DMS153 treated with DMSO at 0.1 percent for 48 hours (cell line): ENCODE measurements at regions not wholly inside any gene's neighbourhood (a gene's known extent, or its start where the extent isn't known, plus 50 kb on each side); places are given as distances from the start of the nearest gene placed in this dataset.

Source experiments
- DNase-seq: peaks from one replicate; lab custom pipeline; 2025; ENCODE audit not compliant: unreplicated experiment; lab: John Stamatoyannopoulos, UW

DNA sequence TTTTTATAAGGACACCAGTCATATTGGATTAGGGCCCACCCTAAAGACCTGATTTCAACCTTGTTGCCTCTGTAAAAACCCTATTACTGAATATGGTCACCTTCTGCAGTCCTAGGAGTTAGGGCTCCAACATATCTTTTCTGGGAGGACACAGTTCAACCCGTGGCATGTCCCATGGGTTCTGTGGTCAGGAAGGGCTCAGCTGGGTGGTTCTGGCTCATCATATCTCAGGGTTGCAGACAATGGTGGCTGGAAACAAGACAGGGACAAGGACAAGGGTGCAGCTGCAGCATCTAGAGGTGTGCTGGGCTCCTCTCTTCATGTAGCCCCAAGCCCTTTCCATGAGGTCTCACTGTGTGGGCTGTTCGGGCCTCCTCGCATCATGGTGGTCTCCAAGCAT lies 63.1 kb upstream of the FOXF1 start:
- no peak for DNase-seq

DNA sequence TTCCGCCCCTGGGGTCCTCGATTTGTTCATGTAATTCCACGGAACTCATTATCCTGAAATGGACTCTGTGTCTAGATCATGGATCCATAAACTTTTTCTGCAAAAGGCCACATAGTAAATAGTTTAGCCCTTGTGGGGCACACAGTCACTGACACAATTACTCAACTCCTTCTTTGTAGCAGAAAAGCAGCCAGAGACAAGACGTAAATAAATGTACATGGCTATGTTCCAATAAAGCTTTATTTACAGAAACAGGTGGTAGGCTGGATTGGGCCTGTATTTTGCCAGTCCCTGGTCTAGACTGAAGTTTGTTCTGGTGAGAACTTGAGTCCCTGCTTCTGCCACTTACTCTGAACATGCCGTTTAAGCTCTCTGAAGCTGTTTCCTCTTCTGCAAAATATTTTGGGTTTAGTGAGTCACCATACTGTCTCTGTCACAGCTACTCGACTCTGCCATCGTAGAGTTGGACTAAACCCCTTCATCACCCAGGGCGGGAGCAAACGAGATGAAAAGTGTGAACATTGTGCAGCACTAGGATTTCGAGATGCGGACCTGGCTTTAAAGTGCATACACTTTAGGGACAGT lies 61.9 kb upstream of the FOXF1 start:
- DNase-seq: no peak

DNA sequence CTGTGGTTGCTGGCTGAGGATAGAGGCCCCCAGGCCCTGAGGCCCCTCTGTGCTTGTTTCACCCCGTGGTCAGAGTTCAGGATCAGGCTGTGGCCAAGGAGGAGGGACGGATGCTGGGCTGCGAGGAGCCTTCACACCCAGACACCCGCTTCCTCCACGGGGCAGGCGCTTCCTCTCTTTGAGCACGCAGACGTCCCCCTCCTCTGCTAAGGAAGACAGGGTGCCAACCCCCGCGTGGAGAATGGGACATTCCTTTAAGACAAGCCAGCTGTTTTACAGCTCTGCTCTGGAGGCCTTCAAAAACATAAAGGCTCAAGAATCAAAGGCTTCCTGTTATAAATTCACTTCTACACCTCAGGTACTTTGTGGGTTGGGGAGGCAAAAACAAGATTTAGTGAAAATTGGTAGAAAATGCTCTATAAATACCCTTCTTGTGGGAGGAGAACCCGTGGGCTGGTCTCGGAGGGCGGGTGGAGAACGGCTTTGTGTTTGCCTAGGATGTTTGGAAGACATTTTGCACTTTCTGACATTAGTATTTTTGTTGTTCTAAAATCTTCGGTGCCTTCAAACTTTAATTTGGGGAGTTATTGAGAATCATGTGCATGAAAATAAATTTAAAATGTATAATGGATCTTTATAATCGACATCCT lies 60.8 kb upstream of the FOXF1 start:
- DNase-seq: no peak

DNA sequence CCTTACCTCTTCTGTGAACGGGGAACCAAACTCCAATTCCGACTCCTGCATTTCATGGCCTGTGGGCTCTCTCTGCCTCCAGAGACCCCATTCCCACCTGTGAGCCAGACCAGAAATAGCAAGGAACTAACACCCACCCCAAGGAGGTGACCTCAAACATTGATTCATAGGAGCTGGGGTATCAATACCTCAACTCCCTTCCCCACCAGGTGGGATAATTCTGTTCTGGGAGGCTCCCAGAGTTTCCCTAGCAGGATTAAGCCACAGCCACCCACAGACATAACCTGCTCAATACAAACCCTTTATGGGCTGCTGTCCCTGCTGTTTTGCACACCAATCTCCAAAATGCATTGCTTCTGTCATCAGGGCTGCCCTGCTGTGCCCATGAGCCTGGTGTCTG lies 59.6 kb upstream of the FOXF1 start:
- no peak for DNase-seq

DNA sequence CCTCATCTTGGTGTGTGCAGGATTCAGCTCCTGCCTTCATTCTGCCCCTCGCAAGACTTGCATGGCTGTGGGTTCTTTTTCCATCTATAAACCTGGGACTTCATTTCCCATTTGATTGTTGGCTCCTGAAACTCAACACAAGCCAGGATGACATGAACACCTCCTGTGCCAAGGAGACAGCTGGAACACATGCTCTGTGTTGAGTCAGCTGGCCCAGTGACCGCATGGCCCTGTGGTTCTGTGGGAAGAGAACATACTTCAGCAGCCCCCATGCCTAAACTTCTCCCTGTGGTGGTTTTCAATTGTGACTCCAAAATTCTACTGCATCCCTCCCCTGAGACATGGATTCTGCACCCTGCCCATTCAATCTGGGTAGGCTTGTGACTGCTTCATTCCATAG lies 57.9 kb upstream of the FOXF1 start:
- DNase-seq: no peak

DNA sequence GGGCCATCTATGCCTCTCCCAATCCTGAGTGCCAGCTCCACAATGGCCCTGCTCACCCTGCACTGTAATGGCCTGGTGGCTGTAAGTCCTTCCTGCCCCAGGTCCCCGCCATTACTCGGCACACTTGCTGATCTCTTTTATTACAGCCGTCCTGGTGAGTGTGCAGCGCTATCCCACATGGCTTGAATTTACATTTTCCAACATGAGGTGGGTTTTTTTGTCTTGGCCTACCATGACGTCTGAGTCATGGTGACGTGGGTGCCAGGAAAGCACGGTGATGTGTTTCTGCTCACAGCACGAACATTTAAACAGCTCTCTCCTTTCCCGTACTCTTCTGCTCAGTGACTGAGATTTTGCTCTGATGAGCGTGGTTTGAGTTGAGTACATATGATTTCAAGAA lies 55.2 kb upstream of the FOXF1 start:
- DNase-seq: no peak

DNA sequence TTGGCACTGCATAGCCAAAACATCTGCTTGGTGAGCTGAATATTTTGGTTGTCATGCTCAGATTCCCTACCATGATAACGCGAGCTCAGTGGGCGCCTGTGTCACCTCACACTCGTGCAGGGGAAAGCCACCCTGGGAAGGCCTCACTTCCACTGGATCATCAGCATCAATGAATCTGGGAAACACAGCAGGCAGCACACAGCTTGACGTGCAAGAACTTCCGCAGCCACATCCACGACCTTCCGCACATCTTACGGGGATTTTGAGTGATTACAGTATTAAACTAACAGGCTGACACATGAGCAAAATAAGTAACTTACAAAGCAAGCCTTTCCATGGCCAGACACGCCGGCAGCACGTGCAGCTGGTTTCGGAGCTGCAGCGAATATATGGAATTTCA lies 54.7 kb upstream of the FOXF1 start:
- no peak for DNase-seq

DNA sequence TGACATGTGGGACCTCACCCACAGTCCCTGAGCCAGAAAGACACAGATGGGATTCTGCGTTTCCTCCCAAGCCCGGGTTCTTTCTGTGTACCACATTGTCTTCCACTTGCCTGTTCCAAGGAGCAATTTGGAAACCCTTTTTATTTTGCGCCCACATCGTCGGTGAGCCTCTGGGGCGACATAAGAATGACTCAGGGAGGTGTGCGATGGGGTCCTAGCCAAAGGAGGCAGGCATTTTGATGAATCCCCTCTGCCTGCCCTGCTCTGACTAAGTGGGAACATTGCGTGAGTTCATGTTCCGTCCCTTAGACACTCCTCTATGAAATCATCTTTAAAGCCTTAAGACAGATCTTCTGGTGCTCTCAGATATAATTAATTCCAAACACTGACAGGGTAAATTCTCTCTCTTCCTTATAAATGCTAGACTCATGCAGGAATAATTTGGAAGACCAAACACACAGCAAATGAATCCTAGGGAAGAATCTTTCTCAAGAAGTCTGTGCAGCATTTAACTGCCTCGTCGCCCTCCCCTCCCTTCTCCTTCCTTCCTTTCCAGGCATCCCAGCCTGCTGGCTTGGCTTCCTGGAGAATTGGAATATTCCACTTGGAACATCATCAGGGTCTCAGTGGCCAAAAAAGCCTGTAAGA lies 52.7 kb upstream of the FOXF1 start:
- DNase-seq: no peak

DNA sequence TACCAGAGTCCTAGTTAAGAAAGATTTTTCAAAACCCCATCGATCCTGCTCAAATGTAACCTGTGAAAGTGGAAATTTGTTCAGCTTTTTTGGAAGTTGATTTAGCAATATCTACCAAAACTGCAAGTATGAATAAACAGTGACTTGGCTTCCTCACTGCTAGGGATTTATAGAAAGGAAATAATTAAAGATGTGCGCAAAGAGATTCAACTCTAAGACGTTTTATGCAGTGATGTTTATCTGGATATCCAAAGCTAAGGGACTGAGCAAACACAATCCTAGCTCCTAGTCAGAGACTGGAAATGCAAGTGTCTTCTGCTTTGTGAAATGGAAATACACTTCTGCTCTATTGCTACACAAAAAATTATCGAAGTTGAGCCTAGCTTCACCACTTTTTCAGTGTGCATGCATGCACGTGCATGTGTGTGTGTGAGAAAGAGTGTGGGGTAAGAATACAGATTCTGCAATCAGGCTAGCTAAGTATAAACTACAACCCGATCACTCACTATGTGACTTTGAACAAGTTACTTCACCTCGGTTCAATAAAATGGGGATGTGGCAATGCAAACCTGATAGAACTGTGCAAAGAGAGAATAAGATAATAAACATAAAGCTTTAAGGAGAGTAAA lies 52.1 kb upstream of the FOXF1 start:
- no peak for DNase-seq

DNA sequence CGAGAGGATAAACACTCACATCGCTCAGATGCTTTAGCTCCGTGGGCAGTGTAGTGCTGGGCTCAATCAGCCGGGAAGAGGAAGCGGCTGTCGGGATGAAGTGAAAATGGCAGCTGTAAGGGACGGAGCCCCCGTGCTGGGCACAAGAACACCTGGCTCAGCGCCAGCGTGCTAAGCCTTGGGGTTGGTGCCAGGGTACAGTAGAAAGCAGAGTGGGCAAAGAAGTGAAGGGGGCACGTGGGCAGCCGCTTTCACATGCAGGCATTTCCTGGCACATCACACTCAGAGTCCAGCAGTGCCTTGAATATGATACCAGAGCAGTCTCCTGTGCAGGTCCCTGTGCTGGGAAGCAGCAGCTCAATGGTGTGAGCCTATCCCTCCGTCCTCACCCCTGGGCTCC lies 51.1 kb upstream of the FOXF1 start:
- DNase-seq: no peak
